ENCODE measurements at regions not wholly inside any gene's neighbourhood (a gene's known extent, or its start where the extent isn't known, plus 50 kb on each side); places are given as distances from the start of the nearest gene placed in this dataset.

GRCh38 chr4:175951794-175952193, 113.8 kb upstream of the WDR17 start:
- TF ChIP-seq CTCF (IDR thresholded peaks at IDR 0.05 in 8 of 11, conservative IDR thresholded peaks at IDR 0.05 in 3 of 11) (no peak), POLR2AphosphoS5 (IDR thresholded peaks at IDR 0.05) (no peak)

Data from spleen (tissue), 7 donors.